Right lobe of liver (tissue), 4 donors: ENCODE measurements at regions not wholly inside any gene's neighbourhood (a gene's known extent, or its start where the extent isn't known, plus 50 kb on each side); places are given as distances from the start of the nearest gene placed in this dataset.

Experiments used
- POLR2A ChIP-seq: fragments of 450-650 bp; IDR thresholded peaks from one replicate; pipeline ENCODE4 v1.6.1; 2017; ENCODE audit warnings: antibody characterized with exemption, mild to moderate bottlenecking
- TF ChIP-seq, protein P1 (sequence below), 4 donors: fragments of 200-600 bp in 3 of 4; fragments of 450-650 bp in 1 of 4; IDR thresholded peaks; one replicate each; pipeline versions ENCODE4 v1.5.1 to v1.8.0; 2016 to 2022; ENCODE audit warnings: antibody characterized with exemption in 4 of 4, mild to moderate bottlenecking in 2 of 4
- donor health status: DM: no; HTN: no; CAD: no.
- donor health status: DM: no; HTN: no; CAD: no.
- donor health status: DM: no; HTN: yes; CAD: no.

DNA sequence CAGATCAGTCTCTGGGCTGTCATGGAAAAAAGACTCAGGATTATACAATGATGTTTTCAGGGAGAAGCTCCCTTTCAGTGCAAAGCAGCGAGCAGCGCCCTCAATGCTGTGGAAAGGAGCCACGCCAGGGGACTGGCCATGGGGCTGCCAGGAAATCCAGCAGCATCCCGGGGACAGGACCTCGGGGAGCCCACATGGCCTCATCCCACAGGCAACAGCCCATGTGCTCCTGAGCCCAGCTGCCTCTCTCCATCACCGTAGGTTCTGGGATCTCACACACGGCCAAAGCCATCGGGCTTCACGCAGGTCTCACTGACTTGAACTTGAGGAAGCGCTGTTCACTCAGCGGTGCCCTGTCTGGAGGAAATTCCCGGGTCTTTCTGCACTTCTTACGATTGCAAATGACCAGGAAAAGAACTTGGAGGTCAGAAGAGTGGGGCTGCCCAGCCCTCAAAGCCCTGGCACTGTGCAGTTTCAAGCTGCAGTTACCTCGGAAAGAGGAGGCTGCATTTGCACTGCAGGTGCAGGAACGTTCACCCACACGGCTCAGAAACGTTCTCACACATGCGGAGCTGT lies 125.9 kb upstream of the THBS2 start:
- TF ChIP-seq, protein P1, sequence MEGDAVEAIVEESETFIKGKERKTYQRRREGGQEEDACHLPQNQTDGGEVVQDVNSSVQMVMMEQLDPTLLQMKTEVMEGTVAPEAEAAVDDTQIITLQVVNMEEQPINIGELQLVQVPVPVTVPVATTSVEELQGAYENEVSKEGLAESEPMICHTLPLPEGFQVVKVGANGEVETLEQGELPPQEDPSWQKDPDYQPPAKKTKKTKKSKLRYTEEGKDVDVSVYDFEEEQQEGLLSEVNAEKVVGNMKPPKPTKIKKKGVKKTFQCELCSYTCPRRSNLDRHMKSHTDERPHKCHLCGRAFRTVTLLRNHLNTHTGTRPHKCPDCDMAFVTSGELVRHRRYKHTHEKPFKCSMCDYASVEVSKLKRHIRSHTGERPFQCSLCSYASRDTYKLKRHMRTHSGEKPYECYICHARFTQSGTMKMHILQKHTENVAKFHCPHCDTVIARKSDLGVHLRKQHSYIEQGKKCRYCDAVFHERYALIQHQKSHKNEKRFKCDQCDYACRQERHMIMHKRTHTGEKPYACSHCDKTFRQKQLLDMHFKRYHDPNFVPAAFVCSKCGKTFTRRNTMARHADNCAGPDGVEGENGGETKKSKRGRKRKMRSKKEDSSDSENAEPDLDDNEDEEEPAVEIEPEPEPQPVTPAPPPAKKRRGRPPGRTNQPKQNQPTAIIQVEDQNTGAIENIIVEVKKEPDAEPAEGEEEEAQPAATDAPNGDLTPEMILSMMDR (IDR thresholded peaks at IDR 0.05), result no peak
- no peak for TF ChIP-seq POLR2A
